Testis (tissue), 2 donors: ENCODE measurements at regions not wholly inside any gene's neighbourhood (a gene's known extent, or its start where the extent isn't known, plus 50 kb on each side); places are given as distances from the start of the nearest gene placed in this dataset.

ENCODE experiments used
- DNase-seq: peaks from one replicate; pipeline ENCODE4 v3.0.0-alpha.2; 2019
- H3K27ac ChIP-seq, 2 donors: fragments of 200-600 bp; sonication (generic); one replicate each; pipeline ENCODE4 v1.5.1; 2019
- H3K27me3 ChIP-seq: fragments of 200-600 bp; sonication (generic); one replicate; pipeline ENCODE4 v1.5.1; 2019
- H3K36me3 ChIP-seq: fragments of 200-600 bp; sonication (generic); one replicate; pipeline ENCODE4 v1.5.1; 2017; ENCODE audit warnings: low read depth; ENCODE audit errors: missing control alignments
- H3K4me1 ChIP-seq: fragments of 200-600 bp; sonication (generic); one replicate; pipeline ENCODE4 v1.5.1; 2019
- H3K4me3 ChIP-seq, 2 donors: fragments of 200-600 bp; sonication (generic); one replicate each; pipeline ENCODE4 v1.5.1; 2017 to 2019
- H3K9me3 ChIP-seq: fragments of 200-600 bp; sonication (generic); one replicate; pipeline ENCODE4 v1.5.1; 2017
- POLR2A ChIP-seq: fragments of 450-650 bp; IDR thresholded peaks from one replicate; pipeline ENCODE4 v1.6.1; 2017; ENCODE audit warnings: antibody characterized with exemption, mild to moderate bottlenecking, moderate library complexity
- WGBS, 2 donors: methylation state at CpG; one replicate each; pipeline ENCODE4 v1.1.5; 2018; 5-methylcytosine and 5-hydroxymethylcytosine counted together
- intact Hi-C: fragments of 100-400 bp; cut with DNase I; formaldehyde crosslinking; loops from one replicate; pipeline ENCODE4 v1.15.1; 2023; ENCODE audit warnings: low total_unique reads
- TF ChIP-seq, protein P1 (sequence below), 3 experiments: fragments of 450-650 bp in 2 of 3; fragments of 200-600 bp in 1 of 3; sonication (generic) in 1 of 3; IDR thresholded peaks; one replicate each; pipeline ENCODE4 v1.5.1; 2016 to 2019; ENCODE audit warnings: antibody characterized with exemption in 3 of 3, mild to moderate bottlenecking in 2 of 3, moderate library complexity in 1 of 3

DNA sequence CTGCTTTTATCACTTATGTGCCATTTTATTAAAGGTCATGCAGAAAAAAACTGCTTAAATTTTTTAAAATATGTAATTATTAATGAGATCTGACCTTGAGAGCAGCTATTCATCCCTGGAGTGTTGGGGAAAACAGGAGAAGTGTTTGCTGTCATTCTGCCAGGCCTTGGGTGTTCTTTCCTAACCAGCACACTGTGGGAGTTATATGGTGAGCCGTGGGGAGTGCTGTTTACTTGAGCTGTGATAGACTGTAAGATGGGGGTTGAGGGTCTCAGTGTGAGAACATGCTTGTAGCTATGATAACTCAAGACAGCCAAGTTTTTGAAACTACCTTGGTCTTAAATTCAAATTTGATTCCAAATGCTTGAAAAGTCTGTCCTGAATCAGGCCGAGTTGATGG, 101.3 kb upstream of the ARHGAP28 start:
- Histone ChIP-seq H3K36me3 (no peaks in the 10 kb centered on the region), H3K9me3 (no peaks in the 10 kb centered on the region), H3K4me1 (peaks cover 18% of the 10 kb centered on the region), H3K4me3 (no peak overlapping the region), H3K27ac (peak overlapping the region; percentile 8 to 69), H3K27me3 (no peaks in the 10 kb centered on the region)
- no peak for TF ChIP-seq POLR2A
- TF ChIP-seq, protein P1, sequence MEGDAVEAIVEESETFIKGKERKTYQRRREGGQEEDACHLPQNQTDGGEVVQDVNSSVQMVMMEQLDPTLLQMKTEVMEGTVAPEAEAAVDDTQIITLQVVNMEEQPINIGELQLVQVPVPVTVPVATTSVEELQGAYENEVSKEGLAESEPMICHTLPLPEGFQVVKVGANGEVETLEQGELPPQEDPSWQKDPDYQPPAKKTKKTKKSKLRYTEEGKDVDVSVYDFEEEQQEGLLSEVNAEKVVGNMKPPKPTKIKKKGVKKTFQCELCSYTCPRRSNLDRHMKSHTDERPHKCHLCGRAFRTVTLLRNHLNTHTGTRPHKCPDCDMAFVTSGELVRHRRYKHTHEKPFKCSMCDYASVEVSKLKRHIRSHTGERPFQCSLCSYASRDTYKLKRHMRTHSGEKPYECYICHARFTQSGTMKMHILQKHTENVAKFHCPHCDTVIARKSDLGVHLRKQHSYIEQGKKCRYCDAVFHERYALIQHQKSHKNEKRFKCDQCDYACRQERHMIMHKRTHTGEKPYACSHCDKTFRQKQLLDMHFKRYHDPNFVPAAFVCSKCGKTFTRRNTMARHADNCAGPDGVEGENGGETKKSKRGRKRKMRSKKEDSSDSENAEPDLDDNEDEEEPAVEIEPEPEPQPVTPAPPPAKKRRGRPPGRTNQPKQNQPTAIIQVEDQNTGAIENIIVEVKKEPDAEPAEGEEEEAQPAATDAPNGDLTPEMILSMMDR (IDR thresholded peaks at IDR 0.05): no peak
- 55 to 68% methylated on average over 2 of the region's 2 CpGs for WGBS, 2 donors
- intact Hi-C loops: no loop called here
- DNase-seq: peak; percentile 49

DNA sequence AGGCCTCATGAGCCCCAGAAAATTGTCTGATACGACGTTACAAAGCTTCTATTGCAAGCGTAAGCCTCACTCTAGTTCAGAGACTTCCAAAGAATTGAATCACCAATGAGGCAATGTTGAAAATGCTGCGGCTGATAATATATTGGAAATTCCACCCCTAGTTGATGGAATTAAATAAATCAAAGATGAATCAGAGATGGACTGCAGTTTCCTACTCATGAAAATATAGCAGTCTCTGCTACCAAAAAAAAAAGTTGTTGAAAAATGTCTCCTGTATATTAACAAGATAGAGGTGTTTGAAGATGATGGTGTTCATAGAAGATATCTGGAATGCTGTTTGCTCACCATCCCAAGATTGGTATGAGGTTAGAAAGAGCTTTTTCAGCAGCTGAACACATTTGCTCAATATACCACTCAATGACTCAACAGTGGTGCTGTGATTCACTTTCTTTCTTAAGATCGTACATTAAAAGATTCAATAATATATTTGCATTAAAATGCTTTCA, 99.8 kb upstream of the ARHGAP28 start:
- Histone ChIP-seq H3K27me3 (no peaks in the 10 kb centered on the region), H3K27ac (no peak overlapping the region), H3K36me3 (no peaks in the 10 kb centered on the region), H3K4me1 (peaks cover 23% of the 10 kb centered on the region), H3K4me3 (no peak overlapping the region), H3K9me3 (no peaks in the 10 kb centered on the region)
- TF ChIP-seq POLR2A: no peak
- TF ChIP-seq, protein P1 (IDR thresholded peaks at IDR 0.05): no peak
- WGBS, 2 donors: 94 to 97% methylated on average over 5 of the region's 5 CpGs
- intact Hi-C loops: no loop called here
- DNase-seq: no peak

DNA sequence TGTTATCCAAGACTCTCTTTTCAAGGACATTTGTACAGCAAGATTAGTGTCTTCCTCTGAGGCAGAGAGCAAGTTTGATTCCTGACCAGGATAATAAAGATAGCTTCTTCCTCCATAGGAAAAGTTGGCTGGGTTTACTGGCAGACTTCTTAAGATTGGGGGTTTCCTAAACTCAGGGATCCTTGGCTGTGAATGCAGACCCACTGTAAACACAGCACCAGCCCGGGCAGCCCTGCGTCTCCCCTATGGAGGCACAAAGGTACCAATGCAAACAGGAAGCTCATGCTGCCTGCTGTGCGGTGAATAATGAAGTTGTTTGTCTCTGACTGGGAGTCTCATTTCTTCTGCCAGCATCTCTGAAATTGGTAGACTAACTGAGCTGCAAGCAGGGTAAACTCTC, 96.2 kb upstream of the ARHGAP28 start:
- Histone ChIP-seq H3K4me1 (peaks cover 14% of the 10 kb centered on the region), H3K27ac (peak overlapping the region; percentile 33 to 63), H3K27me3 (no peaks in the 10 kb centered on the region), H3K4me3 (no peak overlapping the region), H3K36me3 (no peaks in the 10 kb centered on the region), H3K9me3 (no peaks in the 10 kb centered on the region)
- no peak for DNase-seq
- intact Hi-C loops: no loop called here
- WGBS, 2 donors: 33 to 66% methylated on average over 3 of the region's 3 CpGs
- TF ChIP-seq POLR2A: no peak
- TF ChIP-seq, protein P1 (IDR thresholded peaks at IDR 0.05): no peak

DNA sequence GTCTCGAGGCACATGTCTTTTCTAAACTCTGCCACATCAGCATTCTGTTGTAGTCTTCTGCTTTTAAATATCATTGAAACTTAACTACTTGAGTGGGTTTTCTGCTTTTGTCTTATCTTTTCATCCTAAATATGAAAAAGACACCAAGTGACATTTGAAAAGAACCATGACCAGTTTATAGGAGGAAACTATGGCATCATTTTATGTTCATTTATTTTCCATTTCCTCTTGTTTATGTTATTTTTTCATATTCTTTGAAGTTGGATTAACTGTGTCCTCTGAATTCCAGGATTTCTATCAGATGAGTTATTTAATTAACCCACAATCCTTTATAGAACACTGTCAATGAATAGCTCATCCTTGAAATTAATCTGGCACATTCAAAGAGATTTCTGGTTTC, 93.4 kb upstream of the ARHGAP28 start:
- H3K4me1 ChIP-seq: peaks cover 13% of the 10 kb centered on the region
- DNase-seq: no peak
- no peaks in the 10 kb centered on the region for H3K9me3 ChIP-seq
- intact Hi-C loops: no loop called here
- TF ChIP-seq, protein P1 (IDR thresholded peaks at IDR 0.05): no peak
- no peak for TF ChIP-seq POLR2A
- H3K27me3 ChIP-seq: no peaks in the 10 kb centered on the region
- H3K36me3 ChIP-seq: no peaks in the 10 kb centered on the region
- H3K4me3 ChIP-seq: no peak overlapping the region
- WGBS, 2 donors: 81 to 100% methylated on average over 1 of the region's 1 CpG
- H3K27ac ChIP-seq: no peak overlapping the region

DNA sequence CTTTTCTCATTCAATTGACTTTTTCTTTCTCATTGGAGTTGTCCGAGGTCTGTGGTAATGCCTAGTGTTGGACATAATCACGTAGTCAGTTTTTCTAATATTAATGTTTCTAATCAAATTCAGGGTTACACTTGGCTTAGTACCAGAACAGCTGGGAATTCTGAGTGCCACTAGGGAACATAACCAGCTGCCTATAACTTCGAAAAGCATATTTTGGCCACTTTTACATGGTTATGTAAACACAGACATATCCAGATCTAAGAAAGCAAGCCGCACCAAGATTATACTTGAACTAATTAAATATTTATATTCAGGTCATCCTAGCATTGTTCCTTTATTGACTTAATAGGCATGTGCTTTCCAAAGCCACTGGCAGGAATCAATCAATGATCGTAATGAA, 91.1 kb upstream of the ARHGAP28 start:
- intact Hi-C loops: no loop called here
- H3K36me3 ChIP-seq: no peaks in the 10 kb centered on the region
- 67 to 73% methylated on average over 5 of the region's 5 CpGs for WGBS, 2 donors
- H3K4me1 ChIP-seq: peaks cover 3% of the 10 kb centered on the region
- no peak for TF ChIP-seq POLR2A
- TF ChIP-seq, protein P1 (IDR thresholded peaks at IDR 0.05): no peak
- H3K9me3 ChIP-seq: no peaks in the 10 kb centered on the region
- H3K27me3 ChIP-seq: no peaks in the 10 kb centered on the region
- no peak overlapping the region for H3K4me3 ChIP-seq
- no peak overlapping the region for H3K27ac ChIP-seq
- DNase-seq: no peak
